Liver (tissue), 8 donors: ENCODE measurements at regions not wholly inside any gene's neighbourhood (a gene's known extent, or its start where the extent isn't known, plus 50 kb on each side); places are given as distances from the start of the nearest gene placed in this dataset.

Experiments
- DNase-seq: peaks from one replicate; pipeline ENCODE4 v3.0.0-alpha.2; 2017; ENCODE audit warnings: low spot score
- H3K27ac ChIP-seq, 2 donors: one replicate each; pipeline ENCODE4 v1.7.0; 2013; ENCODE audit warnings: inconsistent platforms in 2 of 2, low read length in 2 of 2, control low read depth in 1 of 2, low read depth in 1 of 2, mild to moderate bottlenecking in 1 of 2
- H3K27me3 ChIP-seq, 4 donors: one replicate each; pipeline versions ENCODE4 v1.6.1 to v1.7.0; 2013; ENCODE audit warnings: low read length in 3 of 4, inconsistent platforms in 1 of 4, mild to moderate bottlenecking in 1 of 4, moderate library complexity in 1 of 4; ENCODE audit not compliant: control insufficient read depth in 4 of 4, insufficient read depth in 4 of 4
- H3K36me3 ChIP-seq, 4 donors: one replicate each; pipeline versions ENCODE4 v1.6.1 to v1.7.0; 2013; ENCODE audit warnings: low read length in 3 of 4, mild to moderate bottlenecking in 3 of 4, low read depth in 1 of 4, moderate library complexity in 1 of 4; ENCODE audit not compliant: control insufficient read depth in 4 of 4, insufficient read depth in 3 of 4
- H3K4me1 ChIP-seq, 4 donors: one replicate each; pipeline versions ENCODE4 v1.6.1 to v1.7.0; 2013; ENCODE audit warnings: low read length in 3 of 4, mild to moderate bottlenecking in 3 of 4, moderate library complexity in 1 of 4; ENCODE audit not compliant: control insufficient read depth in 4 of 4, insufficient read depth in 4 of 4
- H3K4me3 ChIP-seq, 3 donors: one replicate each; pipeline versions ENCODE4 v1.6.1 to v1.7.0; 2013; ENCODE audit warnings: low read length in 3 of 3, control low read depth in 1 of 3, low read depth in 1 of 3, mild to moderate bottlenecking in 1 of 3
- H3K9ac ChIP-seq, 2 donors: one replicate each; pipeline ENCODE4 v1.7.0; 2013; ENCODE audit warnings: low read length in 2 of 2, mild to moderate bottlenecking in 2 of 2, moderate library complexity in 2 of 2, control low read depth in 1 of 2, low read depth in 1 of 2
- H3K9me3 ChIP-seq, 4 donors: one replicate each; pipeline versions ENCODE4 v1.6.1 to v1.7.0; 2013; ENCODE audit warnings: low read length in 3 of 4; ENCODE audit not compliant: control insufficient read depth in 4 of 4
- ATF3 ChIP-seq: IDR thresholded peaks from 2 replicates; pipeline ENCODE4 v1.6.1; 2016; ENCODE audit warnings: antibody characterized with exemption
- CTCF ChIP-seq: fragments of 150-350 bp; IDR thresholded peaks from 2 replicates; pipeline ENCODE4 v1.5.1; 2017; ENCODE audit warnings: improper control_type of control experiment, low read depth, low read length; ENCODE audit not compliant: missing input control
- FOXA1 ChIP-seq: IDR thresholded peaks from 2 replicates; pipeline ENCODE4 v1.6.1; 2016; ENCODE audit warnings: antibody characterized with exemption
- FOXA2 ChIP-seq: IDR thresholded peaks from 2 replicates; pipeline ENCODE4 v1.6.1; 2016; ENCODE audit warnings: antibody characterized with exemption
- GABPA ChIP-seq, 2 donors: IDR thresholded peaks in 1 of 2; conservative IDR thresholded peaks in 1 of 2; 2 replicates each; pipeline ENCODE4 v1.6.1; 2016; ENCODE audit warnings: antibody characterized with exemption in 2 of 2, mild to moderate bottlenecking in 1 of 2, moderate library complexity in 1 of 2
- HNF4A ChIP-seq, 2 donors: conservative IDR thresholded peaks; 2 replicates each; pipeline ENCODE4 v1.6.1; 2016; ENCODE audit warnings: antibody characterized with exemption in 2 of 2, mild to moderate bottlenecking in 2 of 2
- HNF4G ChIP-seq: IDR thresholded peaks from 2 replicates; pipeline ENCODE4 v1.6.1; 2016; ENCODE audit warnings: antibody characterized with exemption
- JUND ChIP-seq, 2 donors: IDR thresholded peaks; 2 replicates each; pipeline ENCODE4 v1.6.1; 2016; ENCODE audit warnings: antibody characterized with exemption in 2 of 2
- MAX ChIP-seq: IDR thresholded peaks from 2 replicates; pipeline ENCODE4 v1.6.1; 2016; ENCODE audit warnings: antibody characterized with exemption
- NR2F2 ChIP-seq: IDR thresholded peaks from 2 replicates; pipeline ENCODE4 v1.6.1; 2016; ENCODE audit warnings: antibody characterized with exemption
- RAD21 ChIP-seq, 2 donors: IDR thresholded peaks; 2 replicates each; pipeline ENCODE4 v1.6.1; 2016; ENCODE audit warnings: antibody characterized with exemption in 2 of 2, mild to moderate bottlenecking in 2 of 2
- REST ChIP-seq: IDR thresholded peaks from 2 replicates; pipeline ENCODE4 v1.6.1; 2016; ENCODE audit warnings: antibody characterized with exemption, mild to moderate bottlenecking
- RXRA ChIP-seq, 2 donors: IDR thresholded peaks; 2 replicates each; pipeline ENCODE4 v1.6.1; 2017 to 2018; ENCODE audit warnings: antibody characterized with exemption in 2 of 2, mild to moderate bottlenecking in 1 of 2
- SP1 ChIP-seq: IDR thresholded peaks from 2 replicates; pipeline ENCODE4 v1.6.1; 2018; ENCODE audit warnings: antibody characterized with exemption, mild to moderate bottlenecking
- TAF1 ChIP-seq: conservative IDR thresholded peaks from 2 replicates; pipeline ENCODE4 v1.6.1; 2016; ENCODE audit warnings: antibody characterized with exemption, mild to moderate bottlenecking
- WGBS: extraction: QIAGEN DNeasy Blood & Tissue Kit; methylation state at CpG from one replicate; pipeline ENCODE4 v1.1.7; 2013; 5-methylcytosine and 5-hydroxymethylcytosine counted together
- TF ChIP-seq, protein P1 (sequence below): IDR thresholded peaks from 2 replicates; pipeline ENCODE4 v1.6.1; 2016; ENCODE audit warnings: antibody characterized with exemption
- donor health status: healthy.
- donor health status: healthy.
- donor health status: healthy.
- donor health status: healthy.
- donor health status: healthy.

- no peaks in the 10 kb centered on the region for H3K27me3 ChIP-seq
- no peaks in the 10 kb centered on the region for H3K36me3 ChIP-seq
- H3K27ac ChIP-seq = no peak overlapping the region
- H3K9me3 ChIP-seq = no peaks in the 10 kb centered on the region
- TF ChIP-seq ATF3 (no peak), RAD21 (IDR thresholded peaks at IDR 0.05) (no peak), SP1 (no peak), REST (no peak), JUND (IDR thresholded peaks at IDR 0.05) (no peak), HNF4G (no peak), GABPA (IDR thresholded peaks at IDR 0.05 in 1 of 2, conservative IDR thresholded peaks at IDR 0.05 in 1 of 2) (no peak), TAF1 (no peak), MAX (no peak), FOXA2 (no peak), FOXA1 (no peak), NR2F2 (no peak), HNF4A (conservative IDR thresholded peaks at IDR 0.05) (no peak), CTCF (no peak), RXRA (IDR thresholded peaks at IDR 0.05) (no peak)
- TF ChIP-seq, protein P1, sequence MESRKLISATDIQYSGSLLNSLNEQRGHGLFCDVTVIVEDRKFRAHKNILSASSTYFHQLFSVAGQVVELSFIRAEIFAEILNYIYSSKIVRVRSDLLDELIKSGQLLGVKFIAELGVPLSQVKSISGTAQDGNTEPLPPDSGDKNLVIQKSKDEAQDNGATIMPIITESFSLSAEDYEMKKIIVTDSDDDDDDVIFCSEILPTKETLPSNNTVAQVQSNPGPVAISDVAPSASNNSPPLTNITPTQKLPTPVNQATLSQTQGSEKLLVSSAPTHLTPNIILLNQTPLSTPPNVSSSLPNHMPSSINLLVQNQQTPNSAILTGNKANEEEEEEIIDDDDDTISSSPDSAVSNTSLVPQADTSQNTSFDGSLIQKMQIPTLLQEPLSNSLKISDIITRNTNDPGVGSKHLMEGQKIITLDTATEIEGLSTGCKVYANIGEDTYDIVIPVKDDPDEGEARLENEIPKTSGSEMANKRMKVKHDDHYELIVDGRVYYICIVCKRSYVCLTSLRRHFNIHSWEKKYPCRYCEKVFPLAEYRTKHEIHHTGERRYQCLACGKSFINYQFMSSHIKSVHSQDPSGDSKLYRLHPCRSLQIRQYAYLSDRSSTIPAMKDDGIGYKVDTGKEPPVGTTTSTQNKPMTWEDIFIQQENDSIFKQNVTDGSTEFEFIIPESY = no peak
- no peak overlapping the region for H3K9ac ChIP-seq
- DNase-seq = no peak
- no peak overlapping the region for H3K4me3 ChIP-seq
- no peaks in the 10 kb centered on the region for H3K4me1 ChIP-seq
- 95% methylated on average over 3 of the region's 3 CpGs for WGBS
Measured at GRCh38 chr15:95989392-95989791, 341.1 kb upstream of the NR2F2 start.

DNA sequence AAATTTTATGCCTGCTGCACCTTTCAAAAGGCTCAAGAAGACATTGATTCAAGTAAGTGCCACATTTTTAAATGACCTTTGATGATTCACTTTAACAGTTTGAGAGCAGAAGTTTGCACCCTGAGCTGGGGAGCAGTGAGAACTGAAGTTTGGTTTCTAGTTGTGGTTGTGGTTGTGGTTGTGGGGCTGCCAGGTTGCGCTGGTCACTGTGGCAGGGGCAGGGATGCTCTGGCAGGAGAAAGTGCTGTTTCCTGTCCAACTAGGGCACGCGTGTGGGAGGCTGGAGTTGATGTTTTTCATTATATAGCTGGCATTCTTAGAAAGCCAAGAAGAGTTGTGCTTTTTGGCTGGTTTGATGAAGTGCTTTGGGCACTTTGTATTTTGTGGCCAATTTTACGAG, 339.7 kb upstream of the NR2F2 start:
- DNase-seq = no peak
- Histone ChIP-seq H3K27ac (no peak overlapping the region), H3K9me3 (no peaks in the 10 kb centered on the region), H3K9ac (no peak overlapping the region), H3K4me1 (no peaks in the 10 kb centered on the region), H3K4me3 (no peak overlapping the region), H3K36me3 (no peaks in the 10 kb centered on the region), H3K27me3 (no peaks in the 10 kb centered on the region)
- 85% methylated on average over 4 of the region's 4 CpGs for WGBS
- TF ChIP-seq NR2F2 = no peak
- no peak for TF ChIP-seq TAF1
- TF ChIP-seq CTCF = no peak
- no peak for TF ChIP-seq RAD21 (IDR thresholded peaks at IDR 0.05)
- no peak for TF ChIP-seq MAX
- no peak for TF ChIP-seq HNF4G
- TF ChIP-seq, protein P1 = no peak
- TF ChIP-seq HNF4A (conservative IDR thresholded peaks at IDR 0.05) = no peak
